ENCODE measurements at regions not wholly inside any gene's neighbourhood (a gene's known extent, or its start where the extent isn't known, plus 50 kb on each side); places are given as distances from the start of the nearest gene placed in this dataset.

- DNase-seq (ENCODE audit: low spot score), result no peak
- no peak for TF ChIP-seq CTCF (IDR thresholded peaks at IDR 0.05; ENCODE audit: extremely low read depth, missing control alignments)
Measured at GRCh38 chr7:53087274-53087673, 51.8 kb downstream of the POM121L12 start.

GRCh38 chr7:53094191-53094590, 58.8 kb downstream of the POM121L12 start:
- no peak for TF ChIP-seq CTCF (IDR thresholded peaks at IDR 0.05; ENCODE audit: extremely low read depth, missing control alignments)
- no peak for DNase-seq (ENCODE audit: low spot score)

GRCh38 chr7:53094827-53095226, 59.4 kb downstream of the POM121L12 start:
- TF ChIP-seq CTCF (IDR thresholded peaks at IDR 0.05; ENCODE audit: extremely low read depth, missing control alignments), result no peak
- DNase-seq (ENCODE audit: low spot score), result no peak

- no peak for TF ChIP-seq CTCF (IDR thresholded peaks at IDR 0.05; ENCODE audit: extremely low read depth, missing control alignments)
- no peak for DNase-seq (ENCODE audit: low spot score)
Measured at GRCh38 chr7:53095731-53096501, 60.5 kb downstream of the POM121L12 start.

- DNase-seq (ENCODE audit: low spot score), result no peak
- no peak for TF ChIP-seq CTCF (IDR thresholded peaks at IDR 0.05; ENCODE audit: extremely low read depth, missing control alignments)
Measured at GRCh38 chr7:53100091-53100490, 64.7 kb downstream of the POM121L12 start.

- DNase-seq (ENCODE audit: low spot score), result no peak
- no peak for TF ChIP-seq CTCF (IDR thresholded peaks at IDR 0.05; ENCODE audit: extremely low read depth, missing control alignments)
Measured at GRCh38 chr7:53101026-53101425, 65.6 kb downstream of the POM121L12 start.

- no peak for TF ChIP-seq CTCF (IDR thresholded peaks at IDR 0.05; ENCODE audit: extremely low read depth, missing control alignments)
- no peak for DNase-seq (ENCODE audit: low spot score)
Measured at GRCh38 chr7:53110425-53110824, 75.0 kb downstream of the POM121L12 start.

Measured in GM20000 (cell line).